IMR-90 (cell line): ENCODE measurements at regions not wholly inside any gene's neighbourhood (a gene's known extent, or its start where the extent isn't known, plus 50 kb on each side); places are given as distances from the start of the nearest gene placed in this dataset.

ENCODE experiments used
- ATAC-seq: fragments of 200-7000 bp; cut with Tn5 transposase; 2 replicates; pipeline ENCODE4 v1.9.1; 2020; ENCODE audit warnings: low read depth, mild to moderate bottlenecking, moderate library complexity
- BruUV-seq: library from RNA; stranded (reverse); fragments of 400-500 nt; replicated peaks from 2 replicates; lab custom pipeline; 2021; lab: Mats Ljungman, UMichigan
- CTCF ChIA-PET: fragments of 300-600 bp; formaldehyde crosslinking; extraction: SDS; loops from one replicate; lab custom pipeline; 2021; ENCODE audit warnings: antibody characterized with exemption; lab: Yijun Ruan, JAX
- POLR2A ChIA-PET: fragments of 300-600 bp; sonication (Branson Sonifier 250); formaldehyde crosslinking; loops from one replicate; lab custom pipeline; 2022; ENCODE audit warnings: antibody characterized with exemption; ENCODE audit not compliant: unreplicated experiment; lab: Charles Lee
- DNase-seq: peaks from one replicate; pipeline ENCODE4 v3.0.0; 2013
- H2AFZ ChIP-seq: replicated peaks from 2 replicates; pipeline ENCODE3; 2013; ENCODE audit warnings: low read length, mild to moderate bottlenecking; ENCODE audit not compliant: poor library complexity
- H2AK5ac ChIP-seq: 2 replicates; pipeline ENCODE4 v1.6.1; 2013; ENCODE audit warnings: low read depth, low read length, inconsistent platforms
- H2AK9ac ChIP-seq: replicated peaks from 2 replicates; pipeline ENCODE3; 2013; ENCODE audit warnings: mild to moderate bottlenecking, low read depth, low read length, moderate library complexity; ENCODE audit not compliant: poor library complexity
- H2BK120ac ChIP-seq: 2 replicates; pipeline ENCODE4 v1.6.1; 2013; ENCODE audit warnings: low read depth, low read length, inconsistent platforms
- H2BK15ac ChIP-seq: 3 replicates; pipeline ENCODE4 v1.6.1; 2013; ENCODE audit warnings: low read depth, low read length, inconsistent platforms
- H2BK20ac ChIP-seq: 2 replicates; pipeline ENCODE4 v1.6.1; 2013; ENCODE audit warnings: low read depth, mild to moderate bottlenecking, inconsistent platforms, low read length, moderate library complexity
- H2BK5ac ChIP-seq: 2 replicates; pipeline ENCODE4 v1.6.1; 2013; ENCODE audit warnings: mild to moderate bottlenecking, low read depth, low read length, inconsistent platforms; ENCODE audit not compliant: poor library complexity, severe bottlenecking
- H3K14ac ChIP-seq: replicated peaks from 2 replicates; pipeline ENCODE4 v1.6.1; 2013; ENCODE audit warnings: low read depth, low read length, inconsistent platforms
- H3K18ac ChIP-seq: 2 replicates; pipeline ENCODE4 v1.6.1; 2013; ENCODE audit warnings: low read depth, low read length, control low read depth
- H3K23ac ChIP-seq: 2 replicates; pipeline ENCODE4 v1.6.1; 2013; ENCODE audit warnings: low read depth, low read length, inconsistent platforms
- H3K27ac ChIP-seq: 2 replicates; pipeline ENCODE4 v1.5.1; 2013; ENCODE audit warnings: mild to moderate bottlenecking, control low read depth, low read length; ENCODE audit not compliant: insufficient read depth
- H3K27me3 ChIP-seq: 2 replicates; pipeline ENCODE4 v1.6.1; 2013; ENCODE audit warnings: low read length; ENCODE audit not compliant: control insufficient read depth, insufficient read depth
- H3K36me3 ChIP-seq: 2 replicates; pipeline ENCODE4 v1.6.1; 2013; ENCODE audit warnings: low read length, mixed read lengths; ENCODE audit not compliant: control insufficient read depth, insufficient read depth
- H3K4ac ChIP-seq: 2 replicates; pipeline ENCODE4 v1.6.1; 2013; ENCODE audit warnings: low read depth, low read length, inconsistent platforms
- H3K4me1 ChIP-seq: 2 replicates; pipeline ENCODE4 v1.6.1; 2013; ENCODE audit warnings: low read length, mixed read lengths; ENCODE audit not compliant: control insufficient read depth, insufficient read depth
- H3K4me2 ChIP-seq: 2 replicates; pipeline ENCODE4 v1.6.1; 2013; ENCODE audit warnings: low read depth, mild to moderate bottlenecking, control low read depth, low read length, moderate library complexity
- H3K4me3 ChIP-seq: 2 replicates; pipeline ENCODE4 v1.5.1; 2013; ENCODE audit warnings: low read depth, mild to moderate bottlenecking, control low read depth, low read length, moderate library complexity; ENCODE audit not compliant: insufficient read depth
- H3K56ac ChIP-seq: 2 replicates; pipeline ENCODE4 v1.6.1; 2013; ENCODE audit warnings: low read length, inconsistent platforms; ENCODE audit not compliant: insufficient read depth; ENCODE audit errors: extremely low read depth
- H3K79me1 ChIP-seq, 2 experiments: 2 replicates each; pipeline ENCODE4 v1.6.1; 2013; ENCODE audit warnings: low read length in 2 of 2, inconsistent platforms in 1 of 2, low read depth in 1 of 2
- H3K9ac ChIP-seq: 2 replicates; pipeline ENCODE4 v1.6.1; 2013; ENCODE audit warnings: low read depth, low read length, control low read depth
- H3K9me1 ChIP-seq: 2 replicates; pipeline ENCODE4 v1.6.1; 2013; ENCODE audit warnings: low read length, inconsistent platforms; ENCODE audit not compliant: insufficient read depth
- H3K9me3 ChIP-seq: 2 replicates; pipeline ENCODE4 v1.6.1; 2013; ENCODE audit warnings: low read length; ENCODE audit not compliant: control insufficient read depth, insufficient read depth
- H4K20me1 ChIP-seq: 2 replicates; pipeline ENCODE4 v1.6.1; 2013; ENCODE audit warnings: low read length, inconsistent platforms; ENCODE audit not compliant: insufficient read depth
- H4K5ac ChIP-seq: 2 replicates; pipeline ENCODE4 v1.6.1; 2013; ENCODE audit warnings: mild to moderate bottlenecking, low read depth, low read length, control low read depth
- H4K8ac ChIP-seq, 2 experiments: 2 replicates each; pipeline ENCODE4 v1.6.1; 2013; ENCODE audit warnings: low read depth in 2 of 2, low read length in 2 of 2, control low read depth in 1 of 2, inconsistent platforms in 1 of 2
- H4K91ac ChIP-seq: 2 replicates; pipeline ENCODE4 v1.6.1; 2013; ENCODE audit warnings: low read depth, low read length, inconsistent platforms; ENCODE audit not compliant: insufficient read depth
- BHLHE40 ChIP-seq: fragments of 150-350 bp; IDR thresholded peaks from 2 replicates; pipeline ENCODE4 v1.6.1; 2016; ENCODE audit warnings: mild to moderate bottlenecking, low read depth, low read length
- CEBPB ChIP-seq: IDR thresholded peaks from 2 replicates; pipeline ENCODE4 v1.6.1; 2012; ENCODE audit warnings: low read depth, low read length, improper control_type of control experiment
- CHD1 ChIP-seq: IDR thresholded peaks from 2 replicates; pipeline ENCODE4 v1.6.1; 2012; ENCODE audit warnings: low read depth, low read length, improper control_type of control experiment
- CTCF ChIP-seq: conservative IDR thresholded peaks from 2 replicates; pipeline ENCODE4 v1.5.1; 2012; ENCODE audit warnings: mild to moderate bottlenecking, low read depth, low read length, improper control_type of control experiment
- FOS ChIP-seq: fragments of 150-350 bp; IDR thresholded peaks from 2 replicates; pipeline ENCODE4 v1.6.1; 2016; ENCODE audit warnings: low read depth, low read length
- MAFK ChIP-seq: IDR thresholded peaks from 2 replicates; pipeline ENCODE4 v1.6.1; 2012; ENCODE audit warnings: low read depth, low read length, improper control_type of control experiment
- MAZ ChIP-seq: IDR thresholded peaks from 2 replicates; pipeline ENCODE4 v1.6.1; 2012; ENCODE audit warnings: low read depth, mild to moderate bottlenecking, low read length, improper control_type of control experiment, moderate library complexity, borderline replicate concordance
- NFE2L2 ChIP-seq: fragments of 150-350 bp; IDR thresholded peaks from 2 replicates; pipeline ENCODE4 v1.6.1; 2016; ENCODE audit warnings: low read depth, mild to moderate bottlenecking, low read length
- POLR2A ChIP-seq: IDR thresholded peaks from 2 replicates; pipeline ENCODE4 v1.6.1; 2012; ENCODE audit warnings: mild to moderate bottlenecking, low read depth, low read length
- RAD21 ChIP-seq: IDR thresholded peaks from 2 replicates; pipeline ENCODE4 v1.6.1; 2012; ENCODE audit warnings: low read length, improper control_type of control experiment
- RCOR1 ChIP-seq: IDR thresholded peaks from 2 replicates; pipeline ENCODE4 v1.6.1; 2012; ENCODE audit warnings: mild to moderate bottlenecking, low read length, improper control_type of control experiment; ENCODE audit not compliant: insufficient replicate concordance
- RFX5 ChIP-seq: IDR thresholded peaks from 2 replicates; pipeline ENCODE4 v1.8.0; 2012; ENCODE audit warnings: low read depth, mild to moderate bottlenecking, low read length, moderate library complexity
- SMC3 ChIP-seq: fragments of 150-350 bp; IDR thresholded peaks from 2 replicates; pipeline ENCODE4 v1.6.1; 2016; ENCODE audit warnings: low read depth, mild to moderate bottlenecking, antibody characterized with exemption, low read length, moderate library complexity
- USF2 ChIP-seq: fragments of 150-350 bp; IDR thresholded peaks from 2 replicates; pipeline ENCODE4 v1.6.1; 2017; ENCODE audit warnings: mild to moderate bottlenecking, antibody characterized with exemption, low read length, low read depth
- WGBS, 2 experiments: methylation state at CpG; one replicate each; pipeline versions ENCODE4 v1.1.5 to v1.1.7; 2013; ENCODE audit warnings: missing lambda C conversion rate in 2 of 2; ENCODE audit not compliant: insufficient read length in 1 of 2; ENCODE audit errors: extremely low coverage in 2 of 2; 5-methylcytosine and 5-hydroxymethylcytosine counted together
- dilution Hi-C: fragments of 300-500 bp; cut with HindIII; formaldehyde crosslinking; loops from one replicate; pipeline ENCODE4 v1.14.3; 2018; ENCODE audit warnings: low sequenced_read_pairs; ENCODE audit not compliant: unreplicated experiment
- in situ Hi-C: fragments of 300-500 bp; cut with MboI; formaldehyde crosslinking; loops from 3 replicates; pipeline ENCODE4 v1.14.3; 2019; ENCODE audit warnings: low sequenced_read_pairs, inconsistent platforms, mixed read lengths
- intact Hi-C: fragments of 100-400 bp; cut with micrococcal nuclease; formaldehyde crosslinking; loops from 2 replicates; pipeline ENCODE4 v1.10.0; 2022

- no peak overlapping the region for H2BK20ac ChIP-seq
- 17% methylated on average over 1 of the region's 1 CpG; no CpG with 5 or more reads in 1 of the 2 experiments for WGBS, 2 experiments
- intact Hi-C loops: no loop called here
- H3K18ac ChIP-seq: no peak overlapping the region
- no peaks in the 10 kb centered on the region for H3K4me1 ChIP-seq
- H3K36me3 ChIP-seq: no peaks in the 10 kb centered on the region
- H2BK15ac ChIP-seq: no peak overlapping the region
- no peaks in the 10 kb centered on the region for H4K20me1 ChIP-seq
- POLR2A ChIA-PET: no interaction called here
- H2BK5ac ChIP-seq: no peak overlapping the region
- no TSS peak for BruUV-seq
- DNase-seq (no peak), ATAC-seq (no peak)
- H2AK9ac ChIP-seq: no peak overlapping the region
- H3K56ac ChIP-seq: no peak overlapping the region
- H4K8ac ChIP-seq: no peak overlapping the region
- H3K23ac ChIP-seq: no peak overlapping the region
- no peak overlapping the region for H3K27ac ChIP-seq
- no peaks in the 10 kb centered on the region for H3K9me1 ChIP-seq
- no peak overlapping the region for H4K5ac ChIP-seq
- in situ Hi-C loops: no loop called here
- H3K27me3 ChIP-seq: no peaks in the 10 kb centered on the region
- no peak overlapping the region for H4K91ac ChIP-seq
- H3K9me3 ChIP-seq: no peaks in the 10 kb centered on the region
- no peak overlapping the region for H2AK5ac ChIP-seq
- no peak overlapping the region for H2AFZ ChIP-seq
- no peak overlapping the region for H3K4me2 ChIP-seq
- TF ChIP-seq CHD1: no peak
- TF ChIP-seq FOS: no peak
- TF ChIP-seq POLR2A: no peak
- no peak for TF ChIP-seq MAFK
- TF ChIP-seq RCOR1: no peak
- no peak for TF ChIP-seq BHLHE40
- no peak for TF ChIP-seq CEBPB
- TF ChIP-seq CTCF: no peak
- no peak for TF ChIP-seq SMC3
- TF ChIP-seq RAD21: no peak
- TF ChIP-seq USF2: no peak
- TF ChIP-seq MAZ: no peak
- no peak for TF ChIP-seq RFX5
- TF ChIP-seq NFE2L2: no peak
- no peak overlapping the region for H3K9ac ChIP-seq
- no peak overlapping the region for H3K4me3 ChIP-seq
- dilution Hi-C loops: no loop called here
- no peak overlapping the region for H3K14ac ChIP-seq
- H3K4ac ChIP-seq: no peak overlapping the region
- H3K79me1 ChIP-seq: no peaks in the 10 kb centered on the region
- CTCF ChIA-PET: no interaction called here
- H2BK120ac ChIP-seq: no peak overlapping the region
Observed at GRCh38 chr1:91151702-91152101, 129.9 kb upstream of the ZNF644 start.
